Peyer's patch (tissue), 4 donors: ENCODE measurements at regions not wholly inside any gene's neighbourhood (a gene's known extent, or its start where the extent isn't known, plus 50 kb on each side); places are given as distances from the start of the nearest gene placed in this dataset.

ENCODE experiments used
- POLR2A ChIP-seq, 2 donors: fragments of 450-650 bp; IDR thresholded peaks; one replicate each; pipeline ENCODE4 v1.5.1; 2017; ENCODE audit warnings: antibody characterized with exemption in 2 of 2, mild to moderate bottlenecking in 2 of 2, moderate library complexity in 2 of 2
- TF ChIP-seq, protein P1 (sequence below), 6 experiments: fragments of 450-650 bp in 4 of 6; fragments of 200-600 bp in 2 of 6; sonication (generic) in 1 of 6; IDR thresholded peaks; one replicate each; pipeline ENCODE4 v1.5.1; 2017 to 2019; ENCODE audit warnings: antibody characterized with exemption in 6 of 6, mild to moderate bottlenecking in 3 of 6, moderate library complexity in 1 of 6

DNA sequence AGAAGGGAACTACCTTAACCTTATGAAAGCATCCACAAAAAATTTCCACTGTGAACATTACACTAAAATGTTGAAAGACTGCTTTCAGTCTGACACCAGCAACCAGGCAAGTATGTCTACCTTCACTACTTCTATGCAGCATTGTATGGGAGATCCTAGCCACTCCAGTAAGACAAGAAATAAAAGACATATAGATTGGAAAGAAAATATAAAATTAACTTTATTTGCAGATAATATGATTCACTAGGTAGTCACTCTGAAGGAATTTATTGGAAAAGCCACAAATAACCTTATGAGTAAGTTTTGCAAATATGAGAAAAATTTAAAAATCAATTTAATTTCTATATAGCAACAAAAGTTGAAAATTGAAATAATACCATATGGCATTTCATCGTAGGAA, 172.0 kb downstream of the RERGL start:
- TF ChIP-seq POLR2A (IDR thresholded peaks at IDR 0.05), result no peak
- TF ChIP-seq, protein P1, sequence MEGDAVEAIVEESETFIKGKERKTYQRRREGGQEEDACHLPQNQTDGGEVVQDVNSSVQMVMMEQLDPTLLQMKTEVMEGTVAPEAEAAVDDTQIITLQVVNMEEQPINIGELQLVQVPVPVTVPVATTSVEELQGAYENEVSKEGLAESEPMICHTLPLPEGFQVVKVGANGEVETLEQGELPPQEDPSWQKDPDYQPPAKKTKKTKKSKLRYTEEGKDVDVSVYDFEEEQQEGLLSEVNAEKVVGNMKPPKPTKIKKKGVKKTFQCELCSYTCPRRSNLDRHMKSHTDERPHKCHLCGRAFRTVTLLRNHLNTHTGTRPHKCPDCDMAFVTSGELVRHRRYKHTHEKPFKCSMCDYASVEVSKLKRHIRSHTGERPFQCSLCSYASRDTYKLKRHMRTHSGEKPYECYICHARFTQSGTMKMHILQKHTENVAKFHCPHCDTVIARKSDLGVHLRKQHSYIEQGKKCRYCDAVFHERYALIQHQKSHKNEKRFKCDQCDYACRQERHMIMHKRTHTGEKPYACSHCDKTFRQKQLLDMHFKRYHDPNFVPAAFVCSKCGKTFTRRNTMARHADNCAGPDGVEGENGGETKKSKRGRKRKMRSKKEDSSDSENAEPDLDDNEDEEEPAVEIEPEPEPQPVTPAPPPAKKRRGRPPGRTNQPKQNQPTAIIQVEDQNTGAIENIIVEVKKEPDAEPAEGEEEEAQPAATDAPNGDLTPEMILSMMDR (IDR thresholded peaks at IDR 0.05), result no peak
